Liver (tissue), 8 donors: ENCODE measurements at regions not wholly inside any gene's neighbourhood (a gene's known extent, or its start where the extent isn't known, plus 50 kb on each side); places are given as distances from the start of the nearest gene placed in this dataset.
A peak's percentile ranks its signal among the peaks of the same experiment; 100 is the strongest.

Experiments
- DNase-seq: peaks from one replicate; pipeline ENCODE4 v3.0.0-alpha.2; 2017; ENCODE audit warnings: low spot score
- H3K27ac ChIP-seq, 2 donors: one replicate each; pipeline ENCODE4 v1.7.0; 2013; ENCODE audit warnings: inconsistent platforms in 2 of 2, low read length in 2 of 2, control low read depth in 1 of 2, low read depth in 1 of 2, mild to moderate bottlenecking in 1 of 2
- H3K27me3 ChIP-seq, 4 donors: one replicate each; pipeline versions ENCODE4 v1.6.1 to v1.7.0; 2013; ENCODE audit warnings: low read length in 3 of 4, inconsistent platforms in 1 of 4, mild to moderate bottlenecking in 1 of 4, moderate library complexity in 1 of 4; ENCODE audit not compliant: control insufficient read depth in 4 of 4, insufficient read depth in 4 of 4
- H3K36me3 ChIP-seq, 4 donors: one replicate each; pipeline versions ENCODE4 v1.6.1 to v1.7.0; 2013; ENCODE audit warnings: low read length in 3 of 4, mild to moderate bottlenecking in 3 of 4, low read depth in 1 of 4, moderate library complexity in 1 of 4; ENCODE audit not compliant: control insufficient read depth in 4 of 4, insufficient read depth in 3 of 4
- H3K4me1 ChIP-seq, 4 donors: one replicate each; pipeline versions ENCODE4 v1.6.1 to v1.7.0; 2013; ENCODE audit warnings: low read length in 3 of 4, mild to moderate bottlenecking in 3 of 4, moderate library complexity in 1 of 4; ENCODE audit not compliant: control insufficient read depth in 4 of 4, insufficient read depth in 4 of 4
- H3K4me3 ChIP-seq, 3 donors: one replicate each; pipeline versions ENCODE4 v1.6.1 to v1.7.0; 2013; ENCODE audit warnings: low read length in 3 of 3, control low read depth in 1 of 3, low read depth in 1 of 3, mild to moderate bottlenecking in 1 of 3
- H3K9ac ChIP-seq, 2 donors: one replicate each; pipeline ENCODE4 v1.7.0; 2013; ENCODE audit warnings: low read length in 2 of 2, mild to moderate bottlenecking in 2 of 2, moderate library complexity in 2 of 2, control low read depth in 1 of 2, low read depth in 1 of 2
- H3K9me3 ChIP-seq, 4 donors: one replicate each; pipeline versions ENCODE4 v1.6.1 to v1.7.0; 2013; ENCODE audit warnings: low read length in 3 of 4; ENCODE audit not compliant: control insufficient read depth in 4 of 4
- EGR1 ChIP-seq, 2 donors: IDR thresholded peaks; 2 replicates each; pipeline ENCODE4 v1.6.1; 2016 to 2018; ENCODE audit warnings: antibody characterized with exemption in 2 of 2, low read depth in 2 of 2
- FOXA1 ChIP-seq: IDR thresholded peaks from 2 replicates; pipeline ENCODE4 v1.6.1; 2016; ENCODE audit warnings: antibody characterized with exemption
- FOXA2 ChIP-seq: IDR thresholded peaks from 2 replicates; pipeline ENCODE4 v1.6.1; 2016; ENCODE audit warnings: antibody characterized with exemption
- GABPA ChIP-seq, 2 donors: IDR thresholded peaks in 1 of 2; conservative IDR thresholded peaks in 1 of 2; 2 replicates each; pipeline ENCODE4 v1.6.1; 2016; ENCODE audit warnings: antibody characterized with exemption in 2 of 2, mild to moderate bottlenecking in 1 of 2, moderate library complexity in 1 of 2
- HNF4A ChIP-seq, 2 donors: conservative IDR thresholded peaks; 2 replicates each; pipeline ENCODE4 v1.6.1; 2016; ENCODE audit warnings: antibody characterized with exemption in 2 of 2, mild to moderate bottlenecking in 2 of 2
- HNF4G ChIP-seq: IDR thresholded peaks from 2 replicates; pipeline ENCODE4 v1.6.1; 2016; ENCODE audit warnings: antibody characterized with exemption
- JUND ChIP-seq, 2 donors: IDR thresholded peaks; 2 replicates each; pipeline ENCODE4 v1.6.1; 2016; ENCODE audit warnings: antibody characterized with exemption in 2 of 2
- NR2F2 ChIP-seq: IDR thresholded peaks from 2 replicates; pipeline ENCODE4 v1.6.1; 2016; ENCODE audit warnings: antibody characterized with exemption
- RAD21 ChIP-seq, 2 donors: IDR thresholded peaks; 2 replicates each; pipeline ENCODE4 v1.6.1; 2016; ENCODE audit warnings: antibody characterized with exemption in 2 of 2, mild to moderate bottlenecking in 2 of 2
- RXRA ChIP-seq, 2 donors: IDR thresholded peaks; 2 replicates each; pipeline ENCODE4 v1.6.1; 2017 to 2018; ENCODE audit warnings: antibody characterized with exemption in 2 of 2, mild to moderate bottlenecking in 1 of 2
- SP1 ChIP-seq: IDR thresholded peaks from 2 replicates; pipeline ENCODE4 v1.6.1; 2018; ENCODE audit warnings: antibody characterized with exemption, mild to moderate bottlenecking
- TAF1 ChIP-seq: conservative IDR thresholded peaks from 2 replicates; pipeline ENCODE4 v1.6.1; 2016; ENCODE audit warnings: antibody characterized with exemption, mild to moderate bottlenecking
- YY1 ChIP-seq: IDR thresholded peaks from 2 replicates; pipeline ENCODE4 v1.6.1; 2016; ENCODE audit warnings: antibody characterized with exemption, mild to moderate bottlenecking
- WGBS: extraction: QIAGEN DNeasy Blood & Tissue Kit; methylation state at CpG from one replicate; pipeline ENCODE4 v1.1.7; 2013; 5-methylcytosine and 5-hydroxymethylcytosine counted together
- TF ChIP-seq, protein P1 (sequence below): fragments of 150-350 bp; IDR thresholded peaks from 2 replicates; pipeline ENCODE4 v1.5.1; 2017; ENCODE audit warnings: improper control_type of control experiment, low read depth, low read length; ENCODE audit not compliant: missing input control
- TF ChIP-seq, protein P2 (sequence below): IDR thresholded peaks from 2 replicates; pipeline ENCODE4 v1.6.1; 2016; ENCODE audit warnings: antibody characterized with exemption, mild to moderate bottlenecking
- TF ChIP-seq, protein P3 (sequence below): IDR thresholded peaks from 2 replicates; pipeline ENCODE4 v1.6.1; 2016; ENCODE audit warnings: antibody characterized with exemption
- TF ChIP-seq, protein P4 (sequence below): IDR thresholded peaks from 2 replicates; pipeline ENCODE4 v1.6.1; 2016; ENCODE audit warnings: antibody characterized with exemption
- TF ChIP-seq, protein P5 (sequence below): IDR thresholded peaks from 2 replicates; pipeline ENCODE4 v1.6.1; 2016; ENCODE audit warnings: antibody characterized with exemption
- donor health status: healthy.
- donor health status: healthy.
- donor health status: healthy.
- donor health status: healthy.
- donor health status: healthy.

DNA sequence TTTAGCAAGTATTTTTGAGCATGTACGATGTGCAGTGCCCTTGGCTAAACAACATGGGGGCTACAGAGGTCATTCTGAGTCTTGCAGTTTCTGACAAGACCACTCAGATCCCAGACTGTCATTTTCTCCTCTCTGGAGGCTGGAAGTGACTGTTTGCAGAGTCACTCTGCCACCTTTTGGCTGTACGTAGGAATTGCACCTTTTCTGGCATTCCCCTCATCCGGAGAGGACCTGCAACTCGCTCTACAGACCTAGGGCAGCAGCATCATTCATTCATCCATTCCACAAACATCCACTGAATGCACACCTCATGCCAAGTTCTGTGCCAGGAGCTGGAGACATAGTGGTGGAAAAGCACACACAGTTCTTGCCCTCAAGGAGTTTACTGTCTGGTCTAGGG lies 160.4 kb upstream of the GPR101 start:
- no peak overlapping the region for H3K4me3 ChIP-seq
- H3K27ac ChIP-seq, result no peak overlapping the region
- no peak overlapping the region for H3K9ac ChIP-seq
- no peaks in the 10 kb centered on the region for H3K27me3 ChIP-seq
- no peaks in the 10 kb centered on the region for H3K36me3 ChIP-seq
- no peak for TF ChIP-seq RXRA (IDR thresholded peaks at IDR 0.05)
- peak; percentile 77 to 87 for TF ChIP-seq RAD21 (IDR thresholded peaks at IDR 0.05)
- TF ChIP-seq, protein P1, sequence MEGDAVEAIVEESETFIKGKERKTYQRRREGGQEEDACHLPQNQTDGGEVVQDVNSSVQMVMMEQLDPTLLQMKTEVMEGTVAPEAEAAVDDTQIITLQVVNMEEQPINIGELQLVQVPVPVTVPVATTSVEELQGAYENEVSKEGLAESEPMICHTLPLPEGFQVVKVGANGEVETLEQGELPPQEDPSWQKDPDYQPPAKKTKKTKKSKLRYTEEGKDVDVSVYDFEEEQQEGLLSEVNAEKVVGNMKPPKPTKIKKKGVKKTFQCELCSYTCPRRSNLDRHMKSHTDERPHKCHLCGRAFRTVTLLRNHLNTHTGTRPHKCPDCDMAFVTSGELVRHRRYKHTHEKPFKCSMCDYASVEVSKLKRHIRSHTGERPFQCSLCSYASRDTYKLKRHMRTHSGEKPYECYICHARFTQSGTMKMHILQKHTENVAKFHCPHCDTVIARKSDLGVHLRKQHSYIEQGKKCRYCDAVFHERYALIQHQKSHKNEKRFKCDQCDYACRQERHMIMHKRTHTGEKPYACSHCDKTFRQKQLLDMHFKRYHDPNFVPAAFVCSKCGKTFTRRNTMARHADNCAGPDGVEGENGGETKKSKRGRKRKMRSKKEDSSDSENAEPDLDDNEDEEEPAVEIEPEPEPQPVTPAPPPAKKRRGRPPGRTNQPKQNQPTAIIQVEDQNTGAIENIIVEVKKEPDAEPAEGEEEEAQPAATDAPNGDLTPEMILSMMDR, result peak; percentile 60
- no peak for TF ChIP-seq YY1
- DNase-seq, result no peak
- H3K9me3 ChIP-seq, result no peaks in the 10 kb centered on the region
- no peaks in the 10 kb centered on the region for H3K4me1 ChIP-seq
- WGBS, result 1% methylated on average over 4 of the region's 4 CpGs

DNA sequence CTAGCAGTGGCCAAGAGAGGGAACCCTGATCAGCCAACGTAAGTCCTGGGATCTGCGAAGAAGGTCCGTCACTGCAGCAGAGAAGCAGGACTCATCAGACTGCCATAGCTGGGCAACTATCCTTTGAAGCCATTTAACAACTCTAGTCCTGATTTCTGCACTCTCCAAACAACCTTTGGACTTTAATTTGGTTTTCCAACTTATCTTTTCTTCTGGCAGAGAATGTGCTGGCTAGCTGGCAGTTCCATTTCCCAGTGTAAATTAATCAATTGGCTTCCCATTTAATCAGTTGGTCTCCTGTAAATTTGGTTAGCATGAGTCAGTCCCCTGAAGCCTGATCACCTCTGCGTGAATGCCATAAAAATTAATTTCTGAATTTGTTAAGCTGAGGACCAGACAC lies 153.7 kb upstream of the GPR101 start:
- no peaks in the 10 kb centered on the region for H3K27me3 ChIP-seq

More for the DNA sequence above, 153.7 kb upstream of the GPR101 start:
- 36% methylated on average over 4 of the region's 4 CpGs for WGBS
- no peak for DNase-seq
- Histone ChIP-seq H3K27ac (no peak overlapping the region), H3K4me3 (no peak overlapping the region), H3K9ac (no peak overlapping the region), H3K4me1 (peaks cover 0 to 16% (median 3%) of the 10 kb centered on the region in 4 donors), H3K36me3 (no peaks in the 10 kb centered on the region), H3K9me3 (no peaks in the 10 kb centered on the region)
- TF ChIP-seq RAD21 (IDR thresholded peaks at IDR 0.05) (no peak), HNF4A (conservative IDR thresholded peaks at IDR 0.05) (peak; percentile 71 to 75), FOXA2 (no peak), SP1 (peak; percentile 19), EGR1 (IDR thresholded peaks at IDR 0.05; ENCODE audit: low read depth in 2 of 2) (no peak), NR2F2 (no peak), TAF1 (no peak), HNF4G (peak; percentile 18), RXRA (IDR thresholded peaks at IDR 0.05) (peak in 1 of 2 donors; percentile 8), FOXA1 (no peak), JUND (IDR thresholded peaks at IDR 0.05) (no peak), GABPA (IDR thresholded peaks at IDR 0.05 in 1 of 2, conservative IDR thresholded peaks at IDR 0.05 in 1 of 2) (no peak), YY1 (peak; percentile 47)
- TF ChIP-seq, protein P2, sequence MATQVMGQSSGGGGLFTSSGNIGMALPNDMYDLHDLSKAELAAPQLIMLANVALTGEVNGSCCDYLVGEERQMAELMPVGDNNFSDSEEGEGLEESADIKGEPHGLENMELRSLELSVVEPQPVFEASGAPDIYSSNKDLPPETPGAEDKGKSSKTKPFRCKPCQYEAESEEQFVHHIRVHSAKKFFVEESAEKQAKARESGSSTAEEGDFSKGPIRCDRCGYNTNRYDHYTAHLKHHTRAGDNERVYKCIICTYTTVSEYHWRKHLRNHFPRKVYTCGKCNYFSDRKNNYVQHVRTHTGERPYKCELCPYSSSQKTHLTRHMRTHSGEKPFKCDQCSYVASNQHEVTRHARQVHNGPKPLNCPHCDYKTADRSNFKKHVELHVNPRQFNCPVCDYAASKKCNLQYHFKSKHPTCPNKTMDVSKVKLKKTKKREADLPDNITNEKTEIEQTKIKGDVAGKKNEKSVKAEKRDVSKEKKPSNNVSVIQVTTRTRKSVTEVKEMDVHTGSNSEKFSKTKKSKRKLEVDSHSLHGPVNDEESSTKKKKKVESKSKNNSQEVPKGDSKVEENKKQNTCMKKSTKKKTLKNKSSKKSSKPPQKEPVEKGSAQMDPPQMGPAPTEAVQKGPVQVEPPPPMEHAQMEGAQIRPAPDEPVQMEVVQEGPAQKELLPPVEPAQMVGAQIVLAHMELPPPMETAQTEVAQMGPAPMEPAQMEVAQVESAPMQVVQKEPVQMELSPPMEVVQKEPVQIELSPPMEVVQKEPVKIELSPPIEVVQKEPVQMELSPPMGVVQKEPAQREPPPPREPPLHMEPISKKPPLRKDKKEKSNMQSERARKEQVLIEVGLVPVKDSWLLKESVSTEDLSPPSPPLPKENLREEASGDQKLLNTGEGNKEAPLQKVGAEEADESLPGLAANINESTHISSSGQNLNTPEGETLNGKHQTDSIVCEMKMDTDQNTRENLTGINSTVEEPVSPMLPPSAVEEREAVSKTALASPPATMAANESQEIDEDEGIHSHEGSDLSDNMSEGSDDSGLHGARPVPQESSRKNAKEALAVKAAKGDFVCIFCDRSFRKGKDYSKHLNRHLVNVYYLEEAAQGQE, result no peak
- TF ChIP-seq, protein P3, sequence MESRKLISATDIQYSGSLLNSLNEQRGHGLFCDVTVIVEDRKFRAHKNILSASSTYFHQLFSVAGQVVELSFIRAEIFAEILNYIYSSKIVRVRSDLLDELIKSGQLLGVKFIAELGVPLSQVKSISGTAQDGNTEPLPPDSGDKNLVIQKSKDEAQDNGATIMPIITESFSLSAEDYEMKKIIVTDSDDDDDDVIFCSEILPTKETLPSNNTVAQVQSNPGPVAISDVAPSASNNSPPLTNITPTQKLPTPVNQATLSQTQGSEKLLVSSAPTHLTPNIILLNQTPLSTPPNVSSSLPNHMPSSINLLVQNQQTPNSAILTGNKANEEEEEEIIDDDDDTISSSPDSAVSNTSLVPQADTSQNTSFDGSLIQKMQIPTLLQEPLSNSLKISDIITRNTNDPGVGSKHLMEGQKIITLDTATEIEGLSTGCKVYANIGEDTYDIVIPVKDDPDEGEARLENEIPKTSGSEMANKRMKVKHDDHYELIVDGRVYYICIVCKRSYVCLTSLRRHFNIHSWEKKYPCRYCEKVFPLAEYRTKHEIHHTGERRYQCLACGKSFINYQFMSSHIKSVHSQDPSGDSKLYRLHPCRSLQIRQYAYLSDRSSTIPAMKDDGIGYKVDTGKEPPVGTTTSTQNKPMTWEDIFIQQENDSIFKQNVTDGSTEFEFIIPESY, result no peak
- TF ChIP-seq, protein P1, result no peak
- TF ChIP-seq, protein P4, sequence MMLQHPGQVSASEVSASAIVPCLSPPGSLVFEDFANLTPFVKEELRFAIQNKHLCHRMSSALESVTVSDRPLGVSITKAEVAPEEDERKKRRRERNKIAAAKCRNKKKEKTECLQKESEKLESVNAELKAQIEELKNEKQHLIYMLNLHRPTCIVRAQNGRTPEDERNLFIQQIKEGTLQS, result no peak
- TF ChIP-seq, protein P5, sequence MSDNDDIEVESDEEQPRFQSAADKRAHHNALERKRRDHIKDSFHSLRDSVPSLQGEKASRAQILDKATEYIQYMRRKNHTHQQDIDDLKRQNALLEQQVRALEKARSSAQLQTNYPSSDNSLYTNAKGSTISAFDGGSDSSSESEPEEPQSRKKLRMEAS, result peak; percentile 23
